Brain microvascular endothelial cell (primary cell): ENCODE measurements at regions not wholly inside any gene's neighbourhood (a gene's known extent, or its start where the extent isn't known, plus 50 kb on each side); places are given as distances from the start of the nearest gene placed in this dataset.

Experiments used
- DNase-seq: peaks from one replicate; pipeline ENCODE4 v3.0.0-alpha.2; 2020
- H3K27ac ChIP-seq: fragments of 250-450 bp; sonication (Bioruptor Pico); 2 replicates; pipeline ENCODE4 v1.5.1; 2020; ENCODE audit warnings: mild to moderate bottlenecking, moderate library complexity
- H3K27me3 ChIP-seq: fragments of 250-450 bp; sonication (Bioruptor Pico); replicated peaks from 2 replicates; pipeline ENCODE4 v1.5.1; 2020; ENCODE audit warnings: mild to moderate bottlenecking
- H3K36me3 ChIP-seq: fragments of 250-450 bp; sonication (Bioruptor Pico); replicated peaks from 2 replicates; pipeline ENCODE4 v1.5.1; 2020; ENCODE audit warnings: mild to moderate bottlenecking
- H3K4me3 ChIP-seq: 2 replicates; pipeline ENCODE4 v1.5.1; 2011; ENCODE audit warnings: low read depth, mild to moderate bottlenecking, control low read depth, low read length, moderate library complexity
- CTCF ChIP-seq: IDR thresholded peaks from 2 replicates; pipeline ENCODE4 v1.5.1; 2011; ENCODE audit warnings: low read depth, mild to moderate bottlenecking, moderate library complexity, low read length, control low read depth, inconsistent platforms; ENCODE audit errors: missing control alignments
- in situ Hi-C: cut with HindIII; loops from 2 replicates; pipeline ENCODE4 v1.10.0; 2017; ENCODE audit warnings: low sequenced_read_pairs, low pct_ligation_motif_present

- DNase-seq, result no peak
- H3K27me3 ChIP-seq, result no peaks in the 10 kb centered on the region
- no peak overlapping the region for H3K4me3 ChIP-seq
- no peak for TF ChIP-seq CTCF
- no peaks in the 10 kb centered on the region for H3K36me3 ChIP-seq
- H3K27ac ChIP-seq, result no peak overlapping the region
- in situ Hi-C loops, result no loop called here
These were observed 1321.0 kb downstream of the ROBO2 start for GRCh38 chr3:78360849-78361248.

- Histone ChIP-seq H3K27me3 (no peaks in the 10 kb centered on the region), H3K36me3 (no peaks in the 10 kb centered on the region), H3K27ac (no peak overlapping the region), H3K4me3 (no peak overlapping the region)
- no peak for TF ChIP-seq CTCF
- in situ Hi-C loops, result no loop called here
- DNase-seq, result no peak
These were observed 1328.9 kb downstream of the ROBO2 start for GRCh38 chr3:78368636-78369345.

- Histone ChIP-seq H3K36me3 (no peaks in the 10 kb centered on the region), H3K27ac (no peak overlapping the region), H3K27me3 (no peaks in the 10 kb centered on the region), H3K4me3 (no peak overlapping the region)
- no peak for TF ChIP-seq CTCF
- DNase-seq, result no peak
- in situ Hi-C loops, result no loop called here
These were observed 1350.3 kb downstream of the ROBO2 start for GRCh38 chr3:78390221-78390620.

- in situ Hi-C loops, result no loop called here
- H3K27ac ChIP-seq, result no peak overlapping the region
- no peak for TF ChIP-seq CTCF
- H3K36me3 ChIP-seq, result no peaks in the 10 kb centered on the region
- H3K27me3 ChIP-seq, result no peaks in the 10 kb centered on the region
- H3K4me3 ChIP-seq, result no peak overlapping the region
- DNase-seq, result no peak
These were observed 1358.5 kb downstream of the ROBO2 start for GRCh38 chr3:78398401-78398800.

- H3K27me3 ChIP-seq, result no peaks in the 10 kb centered on the region
- no peak overlapping the region for H3K27ac ChIP-seq
- no peak overlapping the region for H3K4me3 ChIP-seq
- H3K36me3 ChIP-seq, result no peaks in the 10 kb centered on the region
- DNase-seq, result no peak
- no peak for TF ChIP-seq CTCF
- in situ Hi-C loops, result no loop called here
These were observed 1362.8 kb downstream of the ROBO2 start for GRCh38 chr3:78402720-78403119.

- H3K27me3 ChIP-seq, result no peaks in the 10 kb centered on the region
- no peak overlapping the region for H3K27ac ChIP-seq
- no peaks in the 10 kb centered on the region for H3K36me3 ChIP-seq
- TF ChIP-seq CTCF, result no peak
- in situ Hi-C loops, result no loop called here
- H3K4me3 ChIP-seq, result no peak overlapping the region
- no peak for DNase-seq
These were observed 1362.1 kb downstream of the ROBO1 start for GRCh38 chr3:78405745-78406144.
